Fibroblast of villous mesenchyme (primary cell): ENCODE measurements at regions not wholly inside any gene's neighbourhood (a gene's known extent, or its start where the extent isn't known, plus 50 kb on each side); places are given as distances from the start of the nearest gene placed in this dataset.

Source experiments
- DNase-seq: peaks from one replicate; pipeline ENCODE4 v3.0.0-alpha.2; 2010; ENCODE audit warnings: low read depth
- H3K4me3 ChIP-seq: 2 replicates; pipeline ENCODE4 v1.5.1; 2011; ENCODE audit warnings: low read depth, mild to moderate bottlenecking, low read length
- TF ChIP-seq, protein P1 (sequence below): IDR thresholded peaks from 2 replicates; pipeline ENCODE4 v1.5.1; 2012; ENCODE audit warnings: low read depth, mild to moderate bottlenecking, low read length; ENCODE audit not compliant: insufficient read depth

- H3K4me3 ChIP-seq = no peak overlapping the region
- TF ChIP-seq, protein P1, sequence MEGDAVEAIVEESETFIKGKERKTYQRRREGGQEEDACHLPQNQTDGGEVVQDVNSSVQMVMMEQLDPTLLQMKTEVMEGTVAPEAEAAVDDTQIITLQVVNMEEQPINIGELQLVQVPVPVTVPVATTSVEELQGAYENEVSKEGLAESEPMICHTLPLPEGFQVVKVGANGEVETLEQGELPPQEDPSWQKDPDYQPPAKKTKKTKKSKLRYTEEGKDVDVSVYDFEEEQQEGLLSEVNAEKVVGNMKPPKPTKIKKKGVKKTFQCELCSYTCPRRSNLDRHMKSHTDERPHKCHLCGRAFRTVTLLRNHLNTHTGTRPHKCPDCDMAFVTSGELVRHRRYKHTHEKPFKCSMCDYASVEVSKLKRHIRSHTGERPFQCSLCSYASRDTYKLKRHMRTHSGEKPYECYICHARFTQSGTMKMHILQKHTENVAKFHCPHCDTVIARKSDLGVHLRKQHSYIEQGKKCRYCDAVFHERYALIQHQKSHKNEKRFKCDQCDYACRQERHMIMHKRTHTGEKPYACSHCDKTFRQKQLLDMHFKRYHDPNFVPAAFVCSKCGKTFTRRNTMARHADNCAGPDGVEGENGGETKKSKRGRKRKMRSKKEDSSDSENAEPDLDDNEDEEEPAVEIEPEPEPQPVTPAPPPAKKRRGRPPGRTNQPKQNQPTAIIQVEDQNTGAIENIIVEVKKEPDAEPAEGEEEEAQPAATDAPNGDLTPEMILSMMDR = no peak
- DNase-seq = no peak
Measured at GRCh38 chr4:123259676-123260646, 136.6 kb upstream of the SPRY1 start.

GRCh38 chr4:123260653-123261052, 135.9 kb upstream of the SPRY1 start:
- TF ChIP-seq, protein P1 = no peak
- no peak for DNase-seq
- no peak overlapping the region for H3K4me3 ChIP-seq

GRCh38 chr4:123262080-123262479, 134.5 kb upstream of the SPRY1 start:
- TF ChIP-seq, protein P1 = no peak
- DNase-seq = no peak
- no peak overlapping the region for H3K4me3 ChIP-seq

GRCh38 chr4:123265443-123265842, 131.2 kb upstream of the SPRY1 start:
- no peak for DNase-seq
- TF ChIP-seq, protein P1 = no peak
- H3K4me3 ChIP-seq = no peak overlapping the region

- no peak for DNase-seq
- no peak overlapping the region for H3K4me3 ChIP-seq
- TF ChIP-seq, protein P1 = no peak
Measured at GRCh38 chr4:123266221-123266620, 130.4 kb upstream of the SPRY1 start.

DNA sequence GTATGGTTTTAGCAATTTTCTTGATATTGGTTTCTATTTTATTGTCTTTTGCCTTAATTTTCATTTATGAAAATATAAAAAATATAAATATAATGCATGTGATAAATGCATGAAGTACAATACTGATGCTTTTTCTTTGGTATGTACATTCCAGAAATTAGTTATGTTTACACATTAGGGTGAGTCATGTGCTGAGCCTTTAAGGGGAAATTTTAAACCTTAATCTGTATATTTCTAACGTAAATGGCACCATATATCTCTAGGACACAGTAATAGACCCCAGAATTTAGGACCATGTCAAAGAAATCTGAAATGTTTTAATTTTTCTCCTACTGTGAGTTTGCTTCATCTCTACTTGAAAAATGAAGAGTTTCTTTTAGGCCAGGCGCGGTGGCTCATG, 117.8 kb upstream of the SPRY1 start:
- no peak overlapping the region for H3K4me3 ChIP-seq
- TF ChIP-seq, protein P1 = no peak
- peak; percentile 10 for DNase-seq
